AG04449 (cell line): ENCODE measurements at regions not wholly inside any gene's neighbourhood (a gene's known extent, or its start where the extent isn't known, plus 50 kb on each side); places are given as distances from the start of the nearest gene placed in this dataset.

Source experiments
- CTCF ChIA-PET: fragments of 350-600 bp; formaldehyde crosslinking; extraction: SDS; loops from one replicate; lab custom pipeline; 2021; ENCODE audit warnings: antibody characterized with exemption; lab: Yijun Ruan, JAX
- POLR2A ChIA-PET: fragments of 400-600, 350-600 bp; formaldehyde crosslinking; extraction: SDS; loops from one replicate; lab custom pipeline; 2020; ENCODE audit warnings: antibody characterized with exemption, inconsistent platforms; lab: Yijun Ruan, JAX
- DNase-seq: peaks from one replicate; pipeline ENCODE4 v3.0.0-alpha.2; 2010; ENCODE audit warnings: low read depth, low spot score
- H3K4me3 ChIP-seq: 2 replicates; pipeline ENCODE4 v1.5.1; 2011; ENCODE audit warnings: low read depth, mild to moderate bottlenecking, control low read depth, low read length
- CTCF ChIP-seq: IDR thresholded peaks from one replicate; pipeline ENCODE4 v1.5.1; 2011; ENCODE audit warnings: mild to moderate bottlenecking, moderate library complexity, low read length, control low read depth, inconsistent platforms; ENCODE audit not compliant: insufficient read depth; ENCODE audit errors: missing control alignments

GRCh38 chr2:145822892-145823534, 1303.1 kb upstream of the ZEB2 start:
- ChIA-PET POLR2A (no interaction called here), CTCF (no interaction called here)
- no peak for DNase-seq
- no peak for TF ChIP-seq CTCF
- H3K4me3 ChIP-seq: no peak overlapping the region

DNA sequence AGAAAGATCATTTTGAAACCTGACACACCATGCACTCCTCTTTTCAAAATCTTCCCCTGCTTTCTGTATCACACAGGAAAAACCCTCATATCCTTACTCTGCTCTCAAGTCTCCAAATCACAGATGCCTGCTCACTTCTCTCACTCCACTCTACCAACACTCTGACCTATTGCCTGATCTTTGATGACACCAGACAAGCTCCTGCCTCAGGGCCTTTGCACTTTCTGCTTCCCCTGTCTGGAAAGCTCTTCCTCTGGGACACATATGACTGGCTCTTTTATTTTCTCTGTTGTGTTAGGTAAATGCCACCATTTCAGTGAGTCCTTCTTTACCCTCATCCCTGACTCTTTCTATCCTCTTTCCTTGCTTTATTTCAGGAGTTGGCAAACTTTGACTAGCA, 1300.7 kb upstream of the ZEB2 start:
- no peak for TF ChIP-seq CTCF
- ChIA-PET POLR2A (no interaction called here), CTCF (no interaction called here)
- DNase-seq: no peak
- H3K4me3 ChIP-seq: no peak overlapping the region

GRCh38 chr2:145818890-145819504, 1299.1 kb upstream of the ZEB2 start:
- H3K4me3 ChIP-seq: no peak overlapping the region
- CTCF ChIA-PET: no interaction called here
- TF ChIP-seq CTCF: no peak
- POLR2A ChIA-PET: no interaction called here
- no peak for DNase-seq

GRCh38 chr2:145815933-145816332, 1296.0 kb upstream of the ZEB2 start:
- ChIA-PET POLR2A (no interaction called here), CTCF (no interaction called here)
- no peak for TF ChIP-seq CTCF
- DNase-seq: no peak
- no peak overlapping the region for H3K4me3 ChIP-seq

DNA sequence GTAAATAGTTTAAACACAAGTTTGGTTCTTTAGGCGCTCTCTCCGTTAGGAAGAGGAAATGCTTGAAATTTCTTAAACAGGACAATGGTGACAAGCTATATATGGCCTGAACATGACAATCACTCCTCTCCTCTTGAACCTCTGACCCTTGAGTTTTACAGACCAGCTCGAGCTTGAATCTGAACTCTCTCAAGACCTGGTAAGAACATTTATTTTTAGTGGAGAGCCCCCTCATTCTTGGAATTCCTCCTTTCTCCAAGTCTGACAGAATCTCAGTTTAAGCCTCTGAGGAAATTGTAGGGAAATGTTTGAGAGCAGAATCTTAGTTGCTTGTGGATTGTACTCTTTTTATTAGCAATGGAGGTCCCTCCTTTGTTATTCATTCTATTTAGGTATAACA, 1293.6 kb upstream of the ZEB2 start:
- TF ChIP-seq CTCF: no peak
- DNase-seq: no peak
- ChIA-PET CTCF (no interaction called here), POLR2A (no interaction called here)
- no peak overlapping the region for H3K4me3 ChIP-seq

- ChIA-PET POLR2A (no interaction called here), CTCF (no interaction called here)
- no peak overlapping the region for H3K4me3 ChIP-seq
- no peak for TF ChIP-seq CTCF
- no peak for DNase-seq
These were observed 1292.2 kb upstream of the ZEB2 start for GRCh38 chr2:145812165-145812554.
